ENCODE measurements at regions not wholly inside any gene's neighbourhood (a gene's known extent, or its start where the extent isn't known, plus 50 kb on each side); places are given as distances from the start of the nearest gene placed in this dataset.

GRCh38 chr11:129287920-129288319, 87.7 kb upstream of the BARX2 start:
- no peak overlapping the region for H3K9ac ChIP-seq (ENCODE audit: control insufficient read depth, extremely low read depth, insufficient read depth, low read length)
- H4K20me1 ChIP-seq (ENCODE audit: control insufficient read depth, extremely low read depth, insufficient read depth, low read length), result no peaks in the 10 kb centered on the region
- H3K9me3 ChIP-seq (ENCODE audit: control insufficient read depth, low read depth, low read length), result no peaks in the 10 kb centered on the region
- peaks cover 5% of the 10 kb centered on the region for H3K4me1 ChIP-seq (ENCODE audit: control insufficient read depth, extremely low read depth, insufficient read depth, low read length)
- no peaks in the 10 kb centered on the region for H3K36me3 ChIP-seq (ENCODE audit: control insufficient read depth in 2 of 2, extremely low read depth in 1 of 2, insufficient read depth in 2 of 2, low read length in 2 of 2)
- no peaks in the 10 kb centered on the region for H3K79me2 ChIP-seq (ENCODE audit: control insufficient read depth, insufficient read depth, low read length)
- dilution Hi-C loops (cut with MboI; ENCODE audit: extremely low pct_ligation_motif_present, low sequenced_read_pairs), result no loop called here
- no peak overlapping the region for H3K4me2 ChIP-seq (ENCODE audit: control insufficient read depth, extremely low read depth, insufficient read depth, low read depth, low read length)
- no peak overlapping the region for H3K4me3 ChIP-seq (ENCODE audit: control insufficient read depth in 2 of 3, extremely low read depth in 1 of 3, insufficient read depth in 2 of 3, low read depth in 1 of 3, low read length in 3 of 3)
- H3K27me3 ChIP-seq (ENCODE audit: control insufficient read depth, extremely low read depth, insufficient read depth, low read length), result peaks cover 5% of the 10 kb centered on the region
- FAIRE-seq (no peak), DNase-seq (ENCODE audit: low read depth, low spot score) (no peak)
- no peaks in the 10 kb centered on the region for H3K9me1 ChIP-seq (ENCODE audit: control insufficient read depth, extremely low read depth, insufficient read depth, low read length)
- H2AFZ ChIP-seq (ENCODE audit: control insufficient read depth, low read length), result no peak overlapping the region
- TF ChIP-seq, protein P1, sequence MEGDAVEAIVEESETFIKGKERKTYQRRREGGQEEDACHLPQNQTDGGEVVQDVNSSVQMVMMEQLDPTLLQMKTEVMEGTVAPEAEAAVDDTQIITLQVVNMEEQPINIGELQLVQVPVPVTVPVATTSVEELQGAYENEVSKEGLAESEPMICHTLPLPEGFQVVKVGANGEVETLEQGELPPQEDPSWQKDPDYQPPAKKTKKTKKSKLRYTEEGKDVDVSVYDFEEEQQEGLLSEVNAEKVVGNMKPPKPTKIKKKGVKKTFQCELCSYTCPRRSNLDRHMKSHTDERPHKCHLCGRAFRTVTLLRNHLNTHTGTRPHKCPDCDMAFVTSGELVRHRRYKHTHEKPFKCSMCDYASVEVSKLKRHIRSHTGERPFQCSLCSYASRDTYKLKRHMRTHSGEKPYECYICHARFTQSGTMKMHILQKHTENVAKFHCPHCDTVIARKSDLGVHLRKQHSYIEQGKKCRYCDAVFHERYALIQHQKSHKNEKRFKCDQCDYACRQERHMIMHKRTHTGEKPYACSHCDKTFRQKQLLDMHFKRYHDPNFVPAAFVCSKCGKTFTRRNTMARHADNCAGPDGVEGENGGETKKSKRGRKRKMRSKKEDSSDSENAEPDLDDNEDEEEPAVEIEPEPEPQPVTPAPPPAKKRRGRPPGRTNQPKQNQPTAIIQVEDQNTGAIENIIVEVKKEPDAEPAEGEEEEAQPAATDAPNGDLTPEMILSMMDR (optimal IDR thresholded peaks at IDR 0.05 in 1 of 3, IDR thresholded peaks at IDR 0.05 in 1 of 3, conservative IDR thresholded peaks at IDR 0.05 in 1 of 3; ENCODE audit: extremely low read depth in 1 of 3, insufficient read depth in 2 of 3, low read length in 3 of 3), result no peak
- TF ChIP-seq EZH2 (IDR thresholded peaks at IDR 0.05; ENCODE audit: low read length), result no peak
- H3K27ac ChIP-seq (ENCODE audit: control insufficient read depth, insufficient read depth, low read length), result no peak overlapping the region

DNA sequence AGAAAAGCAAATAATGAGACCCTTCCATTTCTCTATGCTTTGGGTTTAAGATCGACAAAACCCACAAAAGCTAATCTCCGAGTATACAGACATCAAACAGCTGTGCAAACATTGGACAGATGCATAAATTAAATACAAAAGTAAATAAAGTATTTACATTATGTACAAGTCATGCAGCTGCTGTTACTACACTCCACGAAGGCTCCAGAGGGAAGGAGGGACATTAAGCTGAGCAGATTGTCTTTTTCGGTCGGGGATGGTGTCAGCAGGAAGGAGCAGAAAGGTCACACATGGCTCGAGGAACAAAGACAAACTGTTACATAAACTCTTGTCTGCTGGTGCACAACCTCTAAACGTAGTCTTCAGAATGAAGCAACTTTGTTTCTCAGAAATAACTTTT, 88.8 kb upstream of the BARX2 start:
- Histone ChIP-seq H4K20me1 (ENCODE audit: control insufficient read depth, extremely low read depth, insufficient read depth, low read length) (no peaks in the 10 kb centered on the region), H3K4me3 (ENCODE audit: control insufficient read depth in 2 of 3, extremely low read depth in 1 of 3, insufficient read depth in 2 of 3, low read depth in 1 of 3, low read length in 3 of 3) (no peak overlapping the region), H3K4me1 (ENCODE audit: control insufficient read depth, extremely low read depth, insufficient read depth, low read length) (peaks cover 12% of the 10 kb centered on the region), H3K9me3 (ENCODE audit: control insufficient read depth, low read depth, low read length) (no peaks in the 10 kb centered on the region), H3K27ac (ENCODE audit: control insufficient read depth, insufficient read depth, low read length) (no peak overlapping the region), H3K4me2 (ENCODE audit: control insufficient read depth, extremely low read depth, insufficient read depth, low read depth, low read length) (no peak overlapping the region), H3K9ac (ENCODE audit: control insufficient read depth, extremely low read depth, insufficient read depth, low read length) (no peak overlapping the region), H3K27me3 (ENCODE audit: control insufficient read depth, extremely low read depth, insufficient read depth, low read length) (peaks cover 5% of the 10 kb centered on the region), H3K9me1 (ENCODE audit: control insufficient read depth, extremely low read depth, insufficient read depth, low read length) (no peaks in the 10 kb centered on the region), H2AFZ (ENCODE audit: control insufficient read depth, low read length) (no peak overlapping the region), H3K79me2 (ENCODE audit: control insufficient read depth, insufficient read depth, low read length) (no peaks in the 10 kb centered on the region), H3K36me3 (ENCODE audit: control insufficient read depth in 2 of 2, extremely low read depth in 1 of 2, insufficient read depth in 2 of 2, low read length in 2 of 2) (no peaks in the 10 kb centered on the region)
- dilution Hi-C loops (cut with MboI; ENCODE audit: extremely low pct_ligation_motif_present, low sequenced_read_pairs), result no loop called here
- no peak for FAIRE-seq
- no peak for TF ChIP-seq EZH2 (IDR thresholded peaks at IDR 0.05; ENCODE audit: low read length)
- TF ChIP-seq, protein P1 (optimal IDR thresholded peaks at IDR 0.05 in 1 of 3, IDR thresholded peaks at IDR 0.05 in 1 of 3, conservative IDR thresholded peaks at IDR 0.05 in 1 of 3; ENCODE audit: extremely low read depth in 1 of 3, insufficient read depth in 2 of 3, low read length in 3 of 3), result no peak
- no peak for DNase-seq (ENCODE audit: low read depth, low spot score)
